ENCODE measurements at regions not wholly inside any gene's neighbourhood (a gene's known extent, or its start where the extent isn't known, plus 50 kb on each side); places are given as distances from the start of the nearest gene placed in this dataset.

DNA sequence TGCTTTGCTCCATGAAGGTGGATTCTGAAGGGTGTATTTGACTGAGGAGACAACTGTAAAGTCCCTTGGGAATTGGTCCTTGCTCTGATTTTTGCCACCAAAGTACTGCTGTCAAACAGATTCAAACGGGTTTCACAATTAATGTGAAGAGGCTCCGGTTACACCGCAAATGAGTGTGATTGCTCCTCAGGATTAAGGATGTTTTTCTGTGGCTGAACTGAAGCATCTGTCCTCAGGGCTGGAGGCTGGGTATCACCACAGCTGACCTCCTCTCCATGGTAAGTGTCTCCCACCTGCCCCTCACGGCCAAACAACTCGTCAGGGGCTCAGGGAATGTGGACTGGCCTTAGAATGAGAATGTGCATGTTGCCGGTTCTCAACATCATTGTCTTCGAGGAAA is 130.4 kb upstream of the NDUFV2 start:
- TF ChIP-seq, protein P1, sequence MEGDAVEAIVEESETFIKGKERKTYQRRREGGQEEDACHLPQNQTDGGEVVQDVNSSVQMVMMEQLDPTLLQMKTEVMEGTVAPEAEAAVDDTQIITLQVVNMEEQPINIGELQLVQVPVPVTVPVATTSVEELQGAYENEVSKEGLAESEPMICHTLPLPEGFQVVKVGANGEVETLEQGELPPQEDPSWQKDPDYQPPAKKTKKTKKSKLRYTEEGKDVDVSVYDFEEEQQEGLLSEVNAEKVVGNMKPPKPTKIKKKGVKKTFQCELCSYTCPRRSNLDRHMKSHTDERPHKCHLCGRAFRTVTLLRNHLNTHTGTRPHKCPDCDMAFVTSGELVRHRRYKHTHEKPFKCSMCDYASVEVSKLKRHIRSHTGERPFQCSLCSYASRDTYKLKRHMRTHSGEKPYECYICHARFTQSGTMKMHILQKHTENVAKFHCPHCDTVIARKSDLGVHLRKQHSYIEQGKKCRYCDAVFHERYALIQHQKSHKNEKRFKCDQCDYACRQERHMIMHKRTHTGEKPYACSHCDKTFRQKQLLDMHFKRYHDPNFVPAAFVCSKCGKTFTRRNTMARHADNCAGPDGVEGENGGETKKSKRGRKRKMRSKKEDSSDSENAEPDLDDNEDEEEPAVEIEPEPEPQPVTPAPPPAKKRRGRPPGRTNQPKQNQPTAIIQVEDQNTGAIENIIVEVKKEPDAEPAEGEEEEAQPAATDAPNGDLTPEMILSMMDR (IDR thresholded peaks at IDR 0.05; ENCODE audit: low read depth, low read length, missing input control), result no peak
- TF ChIP-seq GABPA (IDR thresholded peaks at IDR 0.05 in 1 of 2, conservative IDR thresholded peaks at IDR 0.05 in 1 of 2) (no peak), TAF1 (conservative IDR thresholded peaks at IDR 0.05) (no peak), ATF3 (IDR thresholded peaks at IDR 0.05) (no peak), MAX (IDR thresholded peaks at IDR 0.05) (no peak), RAD21 (IDR thresholded peaks at IDR 0.05) (no peak)
